ENCODE measurements at regions not wholly inside any gene's neighbourhood (a gene's known extent, or its start where the extent isn't known, plus 50 kb on each side); places are given as distances from the start of the nearest gene placed in this dataset.

- Histone ChIP-seq H4K91ac (ENCODE audit: insufficient read depth, low read depth, low read length) (no peak overlapping the region), H3K23ac (ENCODE audit: low read depth, low read length) (no peak overlapping the region), H2AFZ (replicated peaks; ENCODE audit: low read length, poor library complexity) (no peak overlapping the region), H2BK5ac (ENCODE audit: low read depth, low read length, poor library complexity, severe bottlenecking) (no peak overlapping the region), H2AK5ac (ENCODE audit: low read depth, low read length) (no peak overlapping the region), H2AK9ac (replicated peaks; ENCODE audit: low read depth, low read length, poor library complexity) (no peak overlapping the region), H2BK120ac (ENCODE audit: low read depth, low read length) (no peak overlapping the region), H3K4me1 (ENCODE audit: control insufficient read depth, insufficient read depth, low read length) (no peaks in the 10 kb centered on the region), H2BK15ac (ENCODE audit: low read depth, low read length) (no peak overlapping the region), H3K27me3 (ENCODE audit: control insufficient read depth, insufficient read depth, low read length) (no peaks in the 10 kb centered on the region), H2BK20ac (ENCODE audit: low read depth, low read length) (no peak overlapping the region), H3K56ac (ENCODE audit: extremely low read depth, insufficient read depth, low read length) (no peak overlapping the region), H3K4me3 (ENCODE audit: insufficient read depth, low read depth, low read length) (no peak overlapping the region), H3K4ac (ENCODE audit: low read depth, low read length) (no peak overlapping the region), H3K9me3 (ENCODE audit: control insufficient read depth, insufficient read depth, low read length) (peaks cover 5% of the 10 kb centered on the region; the same call in 1 of the 2 replicates), H3K36me3 (ENCODE audit: control insufficient read depth, insufficient read depth, low read length) (no peaks in the 10 kb centered on the region), H3K14ac (replicated peaks; ENCODE audit: low read depth, low read length) (no peak overlapping the region), H3K27ac (ENCODE audit: insufficient read depth, low read length) (no peak overlapping the region), H4K20me1 (ENCODE audit: insufficient read depth, low read length) (no peaks in the 10 kb centered on the region), H3K79me1 (ENCODE audit: low read depth in 1 of 2, low read length in 2 of 2) (no peaks in the 10 kb centered on the region), H3K9ac (ENCODE audit: low read depth, low read length) (no peak overlapping the region), H3K4me2 (ENCODE audit: low read depth, low read length) (no peak overlapping the region), H4K5ac (ENCODE audit: low read depth, low read length) (no peak overlapping the region), H3K9me1 (ENCODE audit: insufficient read depth, low read length) (no peaks in the 10 kb centered on the region), H3K18ac (ENCODE audit: low read depth, low read length) (no peak overlapping the region), H4K8ac (ENCODE audit: low read depth in 2 of 2, low read length in 2 of 2) (no peak overlapping the region)
- no peak for DNase-seq
- in situ Hi-C loops (cut with MboI; ENCODE audit: low sequenced_read_pairs) (no loop called here), intact Hi-C loops (cut with micrococcal nuclease) (no loop called here), dilution Hi-C loops (cut with HindIII; ENCODE audit: low sequenced_read_pairs, unreplicated experiment) (no loop called here)
- ChIA-PET POLR2A (ENCODE audit: unreplicated experiment) (interaction anchor here (0.7 kb wide), 1 partner anchor 166 kb away, joined by 3 read pairs; no protein-coding TSS in a partner anchor), CTCF (no interaction called here)
- no peak for ATAC-seq (ENCODE audit: low read depth)
- no TSS peak for BruUV-seq (replicated peaks)
- WGBS, 2 experiments (ENCODE audit: extremely low coverage in 2 of 2, insufficient read length in 1 of 2): no CpG with 5 or more reads among the region's 3 CpGs
- TF ChIP-seq SMC3 (IDR thresholded peaks at IDR 0.05; ENCODE audit: low read depth, low read length) (no peak), USF2 (IDR thresholded peaks at IDR 0.05; ENCODE audit: low read depth, low read length) (no peak), RCOR1 (IDR thresholded peaks at IDR 0.05; ENCODE audit: insufficient replicate concordance, low read length) (no peak), NFE2L2 (IDR thresholded peaks at IDR 0.05; ENCODE audit: low read depth, low read length) (no peak), CHD1 (IDR thresholded peaks at IDR 0.05; ENCODE audit: low read depth, low read length) (no peak), CTCF (conservative IDR thresholded peaks at IDR 0.05; ENCODE audit: low read depth, low read length) (no peak), MAFK (IDR thresholded peaks at IDR 0.05; ENCODE audit: low read depth, low read length) (no peak), RAD21 (IDR thresholded peaks at IDR 0.05; ENCODE audit: low read length) (no peak), POLR2A (IDR thresholded peaks at IDR 0.05; ENCODE audit: low read depth, low read length) (no peak), CEBPB (IDR thresholded peaks at IDR 0.05; ENCODE audit: low read depth, low read length) (no peak), ELK1 (IDR thresholded peaks at IDR 0.05; ENCODE audit: borderline replicate concordance, low read depth, low read length) (no peak), MXI1 (IDR thresholded peaks at IDR 0.05; ENCODE audit: borderline replicate concordance, low read depth, low read length) (no peak)
Measured at GRCh38 chr21:40947713-40948112, 100.8 kb upstream of the DSCAM start.
